ENCODE measurements at regions not wholly inside any gene's neighbourhood (a gene's known extent, or its start where the extent isn't known, plus 50 kb on each side); places are given as distances from the start of the nearest gene placed in this dataset.

DNA sequence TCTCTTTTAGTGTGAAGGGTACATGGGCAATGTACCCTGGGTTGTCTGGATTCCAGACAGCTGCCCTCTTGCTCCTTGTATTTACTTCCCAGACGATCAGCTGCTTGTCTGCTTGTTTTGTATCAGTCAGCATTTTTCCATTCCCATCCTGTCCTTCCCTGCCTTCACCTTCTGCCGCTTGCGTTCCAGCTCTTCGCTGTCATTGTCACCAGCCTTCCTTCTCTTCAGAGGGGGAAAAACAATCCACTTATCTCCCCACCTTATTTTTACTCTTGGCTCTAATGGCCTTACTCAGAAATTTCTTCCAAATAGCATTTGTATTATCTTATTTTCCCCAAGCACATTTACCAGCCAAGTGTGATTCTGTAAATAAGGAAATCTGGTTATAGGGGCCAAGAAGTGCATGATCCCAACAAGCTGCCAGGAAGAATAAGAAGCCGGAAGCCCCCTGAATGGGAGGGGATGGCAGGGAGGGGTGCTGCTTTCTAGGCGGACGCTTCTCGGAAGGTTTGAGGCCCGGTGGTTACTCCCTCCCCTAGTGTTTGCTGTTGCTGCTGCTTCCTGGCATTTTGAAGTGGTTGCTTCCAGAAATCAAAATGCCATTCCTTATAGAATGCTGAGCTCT lies 497.6 kb downstream of the NTRK3 start:
- H3K36me3 ChIP-seq (ENCODE audit: control insufficient read depth, insufficient read depth, low read length) = no peaks in the 10 kb centered on the region

DNA sequence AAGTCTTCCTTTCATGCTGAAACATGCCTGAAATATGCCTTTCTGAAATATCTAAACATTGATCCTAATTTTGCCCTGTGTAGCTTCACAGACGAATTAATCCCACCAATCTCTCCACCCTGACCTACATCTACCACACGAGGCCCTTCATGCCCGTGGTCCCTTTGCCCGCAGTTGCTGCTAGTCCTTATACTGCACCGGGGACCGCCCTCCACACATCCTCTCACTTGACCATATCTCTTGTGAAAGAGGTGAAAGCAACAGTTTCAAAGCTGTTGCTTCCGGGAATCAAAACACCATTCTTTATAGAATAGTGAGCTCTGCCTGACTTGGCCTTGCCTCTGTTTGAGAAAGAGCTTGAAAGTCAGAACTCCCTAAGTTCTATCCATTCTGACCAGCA lies 499.5 kb downstream of the NTRK3 start:
- Histone ChIP-seq H3K27me3 (ENCODE audit: control insufficient read depth, insufficient read depth, low read length) (no peaks in the 10 kb centered on the region), H3K36me3 (ENCODE audit: control insufficient read depth, insufficient read depth, low read length) (no peaks in the 10 kb centered on the region), H3K4me3 (ENCODE audit: low read depth, low read length) (no peak overlapping the region)
- no peak for DNase-seq (ENCODE audit: low read depth)
- TF ChIP-seq, protein P1, sequence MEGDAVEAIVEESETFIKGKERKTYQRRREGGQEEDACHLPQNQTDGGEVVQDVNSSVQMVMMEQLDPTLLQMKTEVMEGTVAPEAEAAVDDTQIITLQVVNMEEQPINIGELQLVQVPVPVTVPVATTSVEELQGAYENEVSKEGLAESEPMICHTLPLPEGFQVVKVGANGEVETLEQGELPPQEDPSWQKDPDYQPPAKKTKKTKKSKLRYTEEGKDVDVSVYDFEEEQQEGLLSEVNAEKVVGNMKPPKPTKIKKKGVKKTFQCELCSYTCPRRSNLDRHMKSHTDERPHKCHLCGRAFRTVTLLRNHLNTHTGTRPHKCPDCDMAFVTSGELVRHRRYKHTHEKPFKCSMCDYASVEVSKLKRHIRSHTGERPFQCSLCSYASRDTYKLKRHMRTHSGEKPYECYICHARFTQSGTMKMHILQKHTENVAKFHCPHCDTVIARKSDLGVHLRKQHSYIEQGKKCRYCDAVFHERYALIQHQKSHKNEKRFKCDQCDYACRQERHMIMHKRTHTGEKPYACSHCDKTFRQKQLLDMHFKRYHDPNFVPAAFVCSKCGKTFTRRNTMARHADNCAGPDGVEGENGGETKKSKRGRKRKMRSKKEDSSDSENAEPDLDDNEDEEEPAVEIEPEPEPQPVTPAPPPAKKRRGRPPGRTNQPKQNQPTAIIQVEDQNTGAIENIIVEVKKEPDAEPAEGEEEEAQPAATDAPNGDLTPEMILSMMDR (IDR thresholded peaks at IDR 0.05; ENCODE audit: insufficient read depth, low read length, poor library complexity, severe bottlenecking) = no peak

More for the DNA sequence above, 497.6 kb downstream of the NTRK3 start:
- DNase-seq (ENCODE audit: low read depth) = no peak
- Histone ChIP-seq H3K27me3 (ENCODE audit: control insufficient read depth, insufficient read depth, low read length) (no peaks in the 10 kb centered on the region), H3K4me3 (ENCODE audit: low read depth, low read length) (no peak overlapping the region)
- TF ChIP-seq, protein P1 (IDR thresholded peaks at IDR 0.05; ENCODE audit: insufficient read depth, low read length, poor library complexity, severe bottlenecking) = no peak

DNA sequence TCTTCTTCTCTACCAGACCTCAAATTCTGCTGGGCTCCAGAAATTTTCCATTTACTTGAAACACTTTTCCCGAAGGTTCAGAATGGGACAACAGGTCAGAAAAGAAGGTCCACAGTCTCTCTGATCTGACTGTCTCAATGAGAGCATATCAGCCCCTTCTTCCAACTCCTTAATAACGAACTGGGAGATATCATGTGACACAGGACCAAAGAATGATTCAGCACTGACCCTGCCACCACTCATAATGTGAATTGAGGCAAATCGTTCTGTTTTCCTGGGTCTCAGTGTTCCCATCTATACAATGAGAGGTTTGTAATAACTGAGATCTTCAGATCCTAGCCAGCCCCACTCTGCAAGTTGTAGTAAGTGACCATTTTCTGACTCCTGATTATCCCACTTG lies 500.5 kb downstream of the NTRK3 start:
- DNase-seq (ENCODE audit: low read depth) = no peak
- Histone ChIP-seq H3K36me3 (ENCODE audit: control insufficient read depth, insufficient read depth, low read length) (no peaks in the 10 kb centered on the region), H3K27me3 (ENCODE audit: control insufficient read depth, insufficient read depth, low read length) (no peaks in the 10 kb centered on the region), H3K4me3 (ENCODE audit: low read depth, low read length) (no peak overlapping the region)
- TF ChIP-seq, protein P1 (IDR thresholded peaks at IDR 0.05; ENCODE audit: insufficient read depth, low read length, poor library complexity, severe bottlenecking) = no peak

DNA sequence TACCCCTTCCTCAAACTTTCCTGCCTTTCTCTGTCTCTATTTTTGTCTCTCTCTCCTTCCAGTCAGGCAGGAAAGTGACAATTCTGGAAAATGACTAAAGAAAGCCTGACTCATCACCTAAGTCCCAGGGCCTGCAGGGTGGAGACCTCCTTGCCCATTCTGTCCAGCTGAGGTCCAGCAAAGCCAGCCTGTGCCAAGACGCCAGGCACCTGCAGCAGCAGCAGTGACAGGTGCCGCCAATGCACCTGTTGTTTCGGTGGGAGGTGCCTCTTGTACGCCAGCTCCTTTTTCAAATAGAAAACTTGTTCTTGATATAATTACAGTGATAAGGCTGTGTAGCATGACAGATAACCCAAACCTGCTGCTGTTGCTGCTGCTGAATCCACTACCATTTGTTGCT lies 501.3 kb downstream of the NTRK3 start:
- no peak overlapping the region for H3K4me3 ChIP-seq (ENCODE audit: low read depth, low read length)
- no peaks in the 10 kb centered on the region for H3K27me3 ChIP-seq (ENCODE audit: control insufficient read depth, insufficient read depth, low read length)
- TF ChIP-seq, protein P1 (IDR thresholded peaks at IDR 0.05; ENCODE audit: insufficient read depth, low read length, poor library complexity, severe bottlenecking) = no peak
- no peak for DNase-seq (ENCODE audit: low read depth)
- no peaks in the 10 kb centered on the region for H3K36me3 ChIP-seq (ENCODE audit: control insufficient read depth, insufficient read depth, low read length)

DNA sequence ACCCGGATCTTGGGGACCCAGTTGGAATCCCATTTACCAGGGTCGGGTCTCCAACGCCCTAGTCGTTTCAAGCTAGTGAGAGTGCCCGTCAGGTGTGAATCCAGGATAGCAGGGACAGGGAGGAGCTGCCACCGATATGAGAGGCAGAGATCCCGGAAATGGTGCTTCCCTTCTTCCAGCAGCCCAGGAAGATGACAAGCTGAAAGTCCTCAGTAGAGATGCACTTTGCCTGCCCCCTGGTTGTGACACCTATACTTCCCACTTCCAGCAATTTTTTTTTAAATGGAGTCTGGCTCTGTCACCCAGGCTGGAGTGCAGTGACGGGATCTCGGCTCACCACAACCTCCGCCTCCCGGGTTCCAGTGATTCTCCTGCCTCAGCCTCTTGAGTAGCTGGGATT lies 503.0 kb downstream of the NTRK3 start:
- no peak for DNase-seq (ENCODE audit: low read depth)
- TF ChIP-seq, protein P1 (IDR thresholded peaks at IDR 0.05; ENCODE audit: insufficient read depth, low read length, poor library complexity, severe bottlenecking) = no peak
- Histone ChIP-seq H3K36me3 (ENCODE audit: control insufficient read depth, insufficient read depth, low read length) (no peaks in the 10 kb centered on the region), H3K27me3 (ENCODE audit: control insufficient read depth, insufficient read depth, low read length) (no peaks in the 10 kb centered on the region), H3K4me3 (ENCODE audit: low read depth, low read length) (no peak overlapping the region)

Measured in kidney epithelial cell (primary cell).